HG03354 (cell line): ENCODE measurements at regions not wholly inside any gene's neighbourhood (a gene's known extent, or its start where the extent isn't known, plus 50 kb on each side); places are given as distances from the start of the nearest gene placed in this dataset.
"Not testable (repeated sequence)": the region's sequence is repeated elsewhere in the genome, so short reads cannot be mapped to it uniquely, and the experiment has no call there.

Experiments used
- ATAC-seq: cut with Tn5 transposase; IDR thresholded peaks from one replicate; pipeline ENCODE4 v1.9.1; 2021; ENCODE audit warnings: mild to moderate bottlenecking; ENCODE audit not compliant: unreplicated experiment, poor library complexity, severe bottlenecking

- ATAC-seq = no peak
Observed at GRCh38 chr4:137966504-137966903, 275.6 kb downstream of the SLC7A11 start.

DNA sequence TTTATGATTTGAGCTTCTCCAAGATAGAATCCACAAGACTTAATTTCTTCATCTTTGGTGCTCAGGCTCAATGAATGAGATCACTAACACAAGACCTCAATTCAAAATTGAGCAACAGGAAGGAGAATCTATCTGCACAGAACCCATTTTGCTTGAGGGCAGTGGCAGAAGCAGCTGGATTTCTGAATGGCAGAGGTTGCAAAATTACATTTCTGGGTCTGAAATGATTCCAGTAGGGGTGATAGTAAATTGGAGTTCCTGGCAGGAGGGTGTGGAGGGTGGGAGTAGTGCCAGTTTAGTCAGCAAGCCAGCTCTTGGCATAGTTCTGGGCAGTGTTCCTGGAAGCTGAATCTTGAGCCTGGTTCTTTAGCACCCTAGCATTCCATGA, 281.1 kb downstream of the SLC7A11 start:
- ATAC-seq = no peak

DNA sequence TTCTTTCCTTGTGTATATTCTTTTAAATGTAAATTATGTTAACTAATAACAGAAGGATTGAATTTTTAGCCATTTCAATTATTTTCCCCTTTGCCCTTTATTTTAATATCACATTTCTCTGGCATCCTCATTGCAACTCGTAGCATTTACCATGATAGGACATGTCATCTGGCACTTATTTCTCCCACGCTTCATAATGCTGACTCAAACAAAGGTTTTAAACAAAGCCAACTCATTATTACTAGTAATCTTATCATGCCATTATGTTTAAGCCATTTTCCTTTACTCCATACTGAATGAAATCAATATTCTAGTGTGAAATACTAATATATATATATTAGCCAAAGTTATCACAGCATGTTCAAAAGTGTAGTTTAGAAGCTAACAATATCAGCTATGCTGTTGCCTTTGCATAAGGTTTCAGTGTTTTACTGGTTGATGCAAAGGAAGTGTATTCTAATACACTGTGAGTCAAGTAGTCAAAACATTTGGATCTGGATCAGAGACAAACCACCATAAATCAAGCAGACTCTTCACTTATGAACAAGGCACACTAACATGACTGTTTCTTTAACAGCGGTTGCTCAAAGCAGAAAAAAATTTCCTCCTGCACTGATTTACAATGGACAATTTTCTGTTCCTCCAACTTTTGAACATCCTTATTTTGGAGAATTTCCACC, 281.6 kb downstream of the SLC7A11 start:
- ATAC-seq = no peak

GRCh38 chr4:137957806-137958205, 284.3 kb downstream of the SLC7A11 start:
- no peak for ATAC-seq

DNA sequence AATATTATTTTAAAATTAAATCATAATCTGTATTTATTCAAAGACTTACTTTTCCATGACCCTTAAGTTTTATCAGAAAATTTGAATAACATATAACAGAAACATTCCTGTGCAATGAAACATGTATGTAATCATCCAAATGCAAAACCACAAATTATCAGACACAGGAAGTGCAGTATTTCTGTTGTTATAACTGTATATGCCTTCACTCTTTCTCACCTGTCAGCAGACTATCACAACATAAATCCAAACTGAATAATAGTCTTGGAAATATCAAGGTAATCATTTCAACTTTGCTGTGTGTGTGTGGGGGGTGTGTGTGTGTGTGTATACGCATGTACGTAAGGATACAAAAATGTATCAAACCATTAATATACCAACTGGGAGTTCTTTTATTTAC, 285.9 kb downstream of the SLC7A11 start:
- ATAC-seq = no peak

DNA sequence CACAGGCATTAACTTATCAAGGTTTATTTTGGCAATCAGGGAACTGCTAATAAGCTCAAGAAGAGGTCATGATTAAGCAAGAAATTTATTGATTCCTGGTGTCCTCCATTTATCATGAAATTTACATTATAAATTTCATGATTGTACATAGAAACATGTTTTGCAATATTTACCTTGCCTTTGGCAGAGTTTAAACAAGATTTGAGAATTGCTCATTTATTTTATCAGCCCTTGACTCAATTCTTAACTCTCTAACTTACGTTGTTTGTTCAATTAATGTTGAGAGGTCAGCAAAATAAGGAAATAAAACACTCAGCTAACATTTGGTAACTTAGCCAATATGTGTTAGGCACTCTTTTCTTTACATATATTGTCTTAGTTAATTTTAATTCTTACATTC, 286.6 kb downstream of the SLC7A11 start:
- ATAC-seq = no peak

- no peak for ATAC-seq
Observed at GRCh38 chr4:137952116-137952515, 290.0 kb downstream of the SLC7A11 start.

DNA sequence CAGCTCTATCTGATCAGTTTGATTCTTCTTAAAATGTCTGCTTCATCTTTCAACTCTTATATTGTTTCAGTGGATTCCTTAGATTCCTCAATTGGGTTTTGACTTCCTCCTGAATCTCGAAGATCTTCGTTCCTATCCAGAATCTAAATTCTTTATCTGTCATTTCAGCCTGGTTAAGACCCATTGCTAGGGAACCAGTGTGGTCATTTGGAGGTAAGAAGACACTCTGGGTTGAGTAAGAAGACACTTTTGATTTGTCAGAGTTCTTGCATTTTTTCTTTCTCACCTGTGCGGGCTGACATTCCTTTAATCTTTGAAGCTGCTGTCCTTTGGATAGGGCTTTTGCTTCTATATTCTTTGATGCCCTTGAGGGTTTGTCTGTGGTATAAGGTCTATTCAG, 291.9 kb downstream of the SLC7A11 start:
- no peak for ATAC-seq

GRCh38 chr4:137949746-137950145, 292.4 kb downstream of the SLC7A11 start:
- ATAC-seq = no peak

- no peak for ATAC-seq
Observed at GRCh38 chr4:137946453-137947174, 295.5 kb downstream of the SLC7A11 start.

DNA sequence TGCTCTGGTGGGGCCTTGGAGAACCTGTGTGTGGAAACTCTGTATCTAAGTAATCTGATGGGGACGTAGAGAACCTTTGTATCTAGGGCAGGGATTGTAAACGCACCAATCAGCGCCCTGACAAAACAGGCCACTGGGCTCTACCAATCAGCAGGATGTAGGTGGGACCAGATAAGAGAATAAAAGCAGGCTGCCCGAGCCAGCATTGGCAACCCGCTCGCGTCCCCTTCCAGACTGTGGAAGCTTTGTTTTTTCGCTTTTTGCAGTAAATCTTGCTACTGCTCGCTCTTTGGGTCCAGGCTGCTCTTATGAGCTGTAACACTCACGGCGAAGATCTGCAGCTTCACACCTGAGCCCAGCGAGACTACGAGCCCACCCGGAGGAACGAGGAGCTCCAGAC, 299.3 kb downstream of the SLC7A11 start:
- not testable (repeated sequence) for ATAC-seq

DNA sequence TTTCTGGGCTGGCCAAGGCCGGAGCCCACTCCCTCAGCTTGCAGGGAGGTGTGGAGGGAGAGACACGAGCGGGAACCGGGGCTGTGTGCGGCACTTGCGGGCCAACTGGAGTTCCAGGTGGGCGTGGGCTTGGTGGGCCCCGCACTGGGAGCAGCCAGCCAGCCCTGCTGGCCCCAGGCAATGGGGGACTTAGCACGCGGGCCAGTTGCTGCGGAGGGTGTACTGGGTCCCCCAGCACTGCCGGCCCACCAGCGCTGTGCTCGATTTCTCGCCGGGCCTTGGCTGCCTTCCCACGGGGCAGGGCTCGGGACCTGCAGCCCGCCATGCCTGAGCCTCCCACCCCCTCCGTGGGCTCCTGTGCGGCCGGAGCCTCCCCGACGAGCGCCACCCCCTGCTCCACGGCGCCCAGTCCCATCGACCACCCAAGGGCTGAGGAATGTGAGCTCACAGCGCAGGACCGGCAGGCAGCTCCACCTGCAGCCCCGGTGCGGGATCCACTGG, 300.1 kb downstream of the SLC7A11 start:
- ATAC-seq = not testable (repeated sequence)

- ATAC-seq = no peak
Observed at GRCh38 chr4:137934911-137935310, 307.2 kb downstream of the SLC7A11 start.

DNA sequence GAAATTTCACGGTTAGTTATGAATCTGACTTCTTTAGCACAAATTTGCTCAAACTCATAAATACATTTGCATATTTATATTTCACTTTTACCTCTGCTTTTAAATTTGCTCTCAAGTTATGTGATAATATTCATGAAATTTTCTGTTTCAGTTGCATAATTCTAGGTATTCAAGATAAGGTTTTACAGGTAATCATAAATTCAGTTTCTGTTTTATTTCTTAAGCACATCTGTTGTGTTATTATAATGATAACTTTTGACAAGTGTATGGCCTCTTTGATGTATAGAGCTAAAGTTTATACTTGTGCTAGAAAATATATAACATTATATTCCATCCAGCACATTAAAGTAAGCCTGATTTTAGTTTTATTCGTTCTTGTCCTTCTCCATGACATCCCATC, 308.1 kb downstream of the SLC7A11 start:
- ATAC-seq = no peak

DNA sequence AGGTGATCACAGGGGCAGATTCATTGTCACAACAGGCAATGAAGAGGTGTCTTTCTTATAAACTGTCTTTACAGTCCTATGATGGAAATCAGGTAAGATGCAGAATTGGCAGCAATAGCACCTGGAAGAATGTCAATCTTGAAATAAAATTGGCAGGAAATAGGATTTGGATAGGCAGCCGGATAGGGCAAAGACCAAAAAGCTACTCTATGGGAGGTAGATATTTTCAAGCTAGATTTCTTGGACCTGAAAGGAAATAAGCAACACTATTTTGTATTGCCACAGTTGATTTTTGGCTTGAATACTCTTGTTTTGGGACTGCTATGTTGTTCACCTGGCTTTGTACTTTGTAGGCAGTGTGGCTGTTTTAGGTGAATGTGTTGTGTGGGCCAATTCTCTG, 314.2 kb downstream of the SLC7A11 start:
- ATAC-seq = no peak

GRCh38 chr4:137923494-137923893, 318.7 kb downstream of the SLC7A11 start:
- peak; percentile 77 for ATAC-seq

- no peak for ATAC-seq
Observed at GRCh38 chr4:137922721-137923120, 319.4 kb downstream of the SLC7A11 start.

GRCh38 chr4:137909529-137910309, 332.4 kb downstream of the SLC7A11 start:
- ATAC-seq = no peak

- ATAC-seq = no peak
Observed at GRCh38 chr4:137905930-137906329, 336.2 kb downstream of the SLC7A11 start.

- no peak for ATAC-seq
Observed at GRCh38 chr4:137901114-137901513, 341.0 kb downstream of the SLC7A11 start.
